Right atrium auricular region (tissue), 2 donors: ENCODE measurements at regions not wholly inside any gene's neighbourhood (a gene's known extent, or its start where the extent isn't known, plus 50 kb on each side); places are given as distances from the start of the nearest gene placed in this dataset.

ENCODE experiments used
- DNase-seq: peaks from one replicate; pipeline ENCODE4 v3.0.0-alpha.2; 2019; ENCODE audit warnings: low spot score
- H3K27ac ChIP-seq, 2 donors: fragments of 200-600 bp; sonication (generic); 1 replicate in 1 of 2; 2 replicates in 1 of 2; pipeline ENCODE4 v1.5.1; 2016 to 2019
- H3K27me3 ChIP-seq, 2 donors: fragments of 200-600 bp; sonication (generic); one replicate each; pipeline versions ENCODE4 v1.5.1 to v1.6.0; 2017 to 2019
- H3K36me3 ChIP-seq: fragments of 200-600 bp; sonication (generic); one replicate; pipeline ENCODE4 v1.5.1; 2016
- H3K4me1 ChIP-seq, 2 donors: fragments of 200-600 bp; sonication (generic); one replicate each; pipeline versions ENCODE4 v1.5.1 to v1.6.0; 2017 to 2019
- H3K4me3 ChIP-seq, 2 donors: fragments of 200-600 bp; sonication (generic); 1 replicate in 1 of 2; 2 replicates in 1 of 2; pipeline ENCODE4 v1.5.1; 2017 to 2019; ENCODE audit warnings: mild to moderate bottlenecking in 1 of 2, moderate library complexity in 1 of 2
- H3K9me3 ChIP-seq, 2 donors: fragments of 200-600 bp; sonication (generic); one replicate each; pipeline ENCODE4 v1.5.1; 2019
- TF ChIP-seq, protein P1 (sequence below), 2 donors: fragments of 200-600 bp; sonication (generic); IDR thresholded peaks; one replicate each; pipeline ENCODE4 v1.5.1; 2019; ENCODE audit warnings: antibody characterized with exemption in 2 of 2

DNA sequence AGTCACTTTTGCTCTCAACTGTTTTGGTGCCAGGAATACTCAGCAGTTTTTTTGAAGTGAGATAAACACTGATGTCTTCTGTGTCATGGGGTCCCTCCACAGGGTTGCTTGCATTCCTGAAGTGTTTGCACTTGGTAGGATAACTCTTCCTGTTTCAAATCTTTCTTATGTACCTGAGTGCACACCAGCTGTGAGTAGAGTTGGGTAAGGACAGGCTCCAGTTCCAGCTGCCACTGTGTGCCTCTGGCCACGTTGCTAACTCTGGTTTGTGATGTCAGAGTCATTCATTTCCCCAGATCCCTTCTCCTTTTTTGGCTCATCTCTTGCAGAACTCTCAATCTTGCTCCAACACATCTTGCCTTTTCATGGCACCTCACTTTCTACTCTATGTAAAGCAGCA lies 356.3 kb upstream of the B3GALT2 start:
- no peaks in the 10 kb centered on the region for H3K36me3 ChIP-seq
- H3K27me3 ChIP-seq = no peaks in the 10 kb centered on the region
- no peaks in the 10 kb centered on the region for H3K4me1 ChIP-seq
- H3K9me3 ChIP-seq = no peaks in the 10 kb centered on the region
- no peak overlapping the region for H3K4me3 ChIP-seq
- no peak for DNase-seq
- no peak overlapping the region for H3K27ac ChIP-seq
- TF ChIP-seq, protein P1, sequence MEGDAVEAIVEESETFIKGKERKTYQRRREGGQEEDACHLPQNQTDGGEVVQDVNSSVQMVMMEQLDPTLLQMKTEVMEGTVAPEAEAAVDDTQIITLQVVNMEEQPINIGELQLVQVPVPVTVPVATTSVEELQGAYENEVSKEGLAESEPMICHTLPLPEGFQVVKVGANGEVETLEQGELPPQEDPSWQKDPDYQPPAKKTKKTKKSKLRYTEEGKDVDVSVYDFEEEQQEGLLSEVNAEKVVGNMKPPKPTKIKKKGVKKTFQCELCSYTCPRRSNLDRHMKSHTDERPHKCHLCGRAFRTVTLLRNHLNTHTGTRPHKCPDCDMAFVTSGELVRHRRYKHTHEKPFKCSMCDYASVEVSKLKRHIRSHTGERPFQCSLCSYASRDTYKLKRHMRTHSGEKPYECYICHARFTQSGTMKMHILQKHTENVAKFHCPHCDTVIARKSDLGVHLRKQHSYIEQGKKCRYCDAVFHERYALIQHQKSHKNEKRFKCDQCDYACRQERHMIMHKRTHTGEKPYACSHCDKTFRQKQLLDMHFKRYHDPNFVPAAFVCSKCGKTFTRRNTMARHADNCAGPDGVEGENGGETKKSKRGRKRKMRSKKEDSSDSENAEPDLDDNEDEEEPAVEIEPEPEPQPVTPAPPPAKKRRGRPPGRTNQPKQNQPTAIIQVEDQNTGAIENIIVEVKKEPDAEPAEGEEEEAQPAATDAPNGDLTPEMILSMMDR (IDR thresholded peaks at IDR 0.05) = no peak

DNA sequence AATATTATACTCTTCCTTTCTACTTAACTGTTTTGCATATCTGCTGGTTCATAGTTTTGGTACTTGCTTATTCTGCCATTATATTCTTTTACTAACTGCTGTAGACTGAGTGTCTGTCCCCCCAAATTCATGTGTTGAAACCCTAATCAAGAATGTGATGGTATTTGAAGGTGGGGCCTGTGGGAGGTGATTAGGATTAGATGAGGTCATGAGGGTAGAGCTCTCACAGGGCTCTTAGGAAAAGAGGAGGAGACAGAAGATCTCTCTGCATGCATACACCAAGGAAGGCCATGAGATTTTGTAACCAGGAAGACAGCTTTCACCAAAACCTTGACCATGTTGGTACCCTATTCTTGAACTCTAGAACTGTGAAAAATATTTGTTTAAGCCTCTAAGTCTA lies 354.1 kb upstream of the B3GALT2 start:
- H3K27ac ChIP-seq = no peak overlapping the region
- no peaks in the 10 kb centered on the region for H3K27me3 ChIP-seq
- TF ChIP-seq, protein P1 (IDR thresholded peaks at IDR 0.05) = no peak
- H3K4me1 ChIP-seq = no peaks in the 10 kb centered on the region
- no peaks in the 10 kb centered on the region for H3K9me3 ChIP-seq
- H3K4me3 ChIP-seq = no peak overlapping the region
- H3K36me3 ChIP-seq = no peaks in the 10 kb centered on the region
- DNase-seq = no peak

GRCh38 chr1:193539731-193540459 lies 353.5 kb upstream of the B3GALT2 start:
- TF ChIP-seq, protein P1 (IDR thresholded peaks at IDR 0.05) = no peak
- H3K4me1 ChIP-seq = no peaks in the 10 kb centered on the region
- H3K4me3 ChIP-seq = no peak overlapping the region
- no peaks in the 10 kb centered on the region for H3K9me3 ChIP-seq
- DNase-seq = no peak
- H3K27me3 ChIP-seq = no peaks in the 10 kb centered on the region
- no peak overlapping the region for H3K27ac ChIP-seq
- no peaks in the 10 kb centered on the region for H3K36me3 ChIP-seq

DNA sequence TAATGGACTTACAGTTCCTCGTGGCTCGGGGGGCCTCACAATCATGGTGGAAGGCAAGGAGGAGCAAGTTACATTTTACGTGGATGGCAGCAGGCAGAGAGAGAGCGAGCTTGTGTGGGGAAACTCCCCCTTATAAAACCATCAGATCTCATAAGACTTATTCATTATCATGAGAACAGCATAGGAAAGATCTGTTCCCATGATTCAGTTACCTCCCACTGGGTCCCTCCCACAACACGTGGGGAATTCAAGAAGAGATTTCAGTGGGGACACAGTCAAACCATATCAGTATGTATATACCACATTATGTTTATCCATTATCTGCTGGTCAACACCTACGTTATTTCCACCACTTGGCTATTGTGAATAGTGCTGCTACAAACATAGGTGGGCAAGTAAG lies 352.3 kb upstream of the B3GALT2 start:
- Histone ChIP-seq H3K4me1 (no peaks in the 10 kb centered on the region), H3K27ac (no peak overlapping the region), H3K36me3 (no peaks in the 10 kb centered on the region), H3K9me3 (no peaks in the 10 kb centered on the region), H3K27me3 (no peaks in the 10 kb centered on the region), H3K4me3 (no peak overlapping the region)
- TF ChIP-seq, protein P1 (IDR thresholded peaks at IDR 0.05) = no peak
- no peak for DNase-seq

DNA sequence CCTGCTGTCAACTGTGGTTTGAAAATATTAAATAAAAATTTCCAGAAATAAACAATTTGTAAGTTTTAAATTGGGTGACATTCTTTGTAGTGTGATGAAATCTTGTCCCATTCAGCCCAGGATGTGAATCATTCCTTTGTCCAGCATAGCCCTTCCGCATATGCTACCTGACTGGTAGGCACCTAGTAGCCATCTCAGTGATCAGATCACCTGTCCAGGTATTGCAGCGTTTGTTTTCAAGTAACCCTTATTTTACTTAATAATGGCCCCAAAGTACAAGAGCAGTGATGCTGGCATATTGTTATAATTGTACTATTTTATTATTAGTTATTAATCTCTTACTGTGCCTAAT lies 351.6 kb upstream of the B3GALT2 start:
- no peak for DNase-seq
- no peak overlapping the region for H3K27ac ChIP-seq
- no peak overlapping the region for H3K4me3 ChIP-seq
- H3K27me3 ChIP-seq = no peaks in the 10 kb centered on the region
- H3K4me1 ChIP-seq = no peaks in the 10 kb centered on the region
- TF ChIP-seq, protein P1 (IDR thresholded peaks at IDR 0.05) = no peak
- H3K36me3 ChIP-seq = no peaks in the 10 kb centered on the region
- H3K9me3 ChIP-seq = no peaks in the 10 kb centered on the region
